A549 (cell line): ENCODE measurements at regions not wholly inside any gene's neighbourhood (a gene's known extent, or its start where the extent isn't known, plus 50 kb on each side); places are given as distances from the start of the nearest gene placed in this dataset.

Experiments
- CBX8 ChIP-seq: fragments of 200-600 bp; sonication (generic); IDR thresholded peaks from 2 replicates; pipeline ENCODE4 v1.6.1; 2016
- HDAC2 ChIP-seq: fragments of 200-600 bp; sonication (generic); IDR thresholded peaks from 2 replicates; pipeline ENCODE4 v1.6.1; 2016
- HOXB13 ChIP-seq: fragments of 250-450 bp; sonication (Bioruptor Pico); IDR thresholded peaks from 2 replicates; pipeline ENCODE4 v1.5.0; 2020; ENCODE audit warnings: low read depth, mild to moderate bottlenecking, moderate library complexity
- JUNB ChIP-seq: fragments of >200 bp; sonication (Bioruptor Twin); formaldehyde crosslinking; IDR thresholded peaks from 2 replicates; pipeline ENCODE4 v1.6.1; 2016
- MYC ChIP-seq: IDR thresholded peaks from 2 replicates; pipeline ENCODE4 v1.6.1; 2012; ENCODE audit warnings: mild to moderate bottlenecking, inconsistent platforms, low read length, improper control_type of control experiment, borderline replicate concordance
- NPAS2 ChIP-seq: fragments of 250-450 bp; sonication (Bioruptor Pico); IDR thresholded peaks from 2 replicates; pipeline ENCODE4 v1.8.0; 2022; ENCODE audit warnings: mild to moderate bottlenecking, moderate library complexity, borderline replicate concordance
- POLR2A ChIP-seq: IDR thresholded peaks from 2 replicates; pipeline ENCODE4 v1.6.1; 2012; ENCODE audit warnings: mild to moderate bottlenecking, low read length
- RARB ChIP-seq: fragments of 250-450 bp; sonication (Bioruptor Pico); IDR thresholded peaks from 2 replicates; pipeline ENCODE4 v1.8.0; 2021; ENCODE audit warnings: mild to moderate bottlenecking, moderate library complexity
- TF ChIP-seq, protein P1 (sequence below): fragments of >200 bp; sonication (Bioruptor Twin); formaldehyde crosslinking; IDR thresholded peaks from 3 replicates; pipeline ENCODE4 v1.5.1; 2016

DNA sequence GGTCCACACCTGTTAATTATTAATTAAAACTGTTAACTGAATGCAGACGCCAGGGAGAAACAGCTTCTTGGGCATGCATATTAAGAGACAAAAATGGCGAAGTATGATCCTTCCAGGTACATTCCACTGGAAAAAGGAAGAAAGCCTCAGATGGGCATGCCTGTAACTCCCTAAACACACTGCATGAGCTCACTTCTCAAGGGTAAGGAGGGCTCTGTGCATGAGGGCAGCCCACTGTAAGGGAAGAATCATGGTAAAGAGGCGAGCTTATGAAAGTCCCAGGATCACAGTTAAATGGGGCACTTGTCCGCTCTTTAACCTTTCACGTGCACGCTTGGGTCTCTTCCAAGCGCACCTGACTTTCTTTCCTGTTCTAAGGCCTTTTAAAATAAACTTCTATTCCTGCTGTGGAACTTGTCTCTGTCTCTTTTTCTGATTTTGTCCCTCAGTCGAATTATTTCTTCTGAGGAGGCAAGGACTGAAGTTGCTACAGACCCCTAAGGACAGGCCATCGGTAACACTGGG is 321.7 kb downstream of the PPP1R2C start:
- TF ChIP-seq CBX8: no peak
- no peak for TF ChIP-seq POLR2A
- no peak for TF ChIP-seq JUNB
- TF ChIP-seq MYC: no peak
- TF ChIP-seq, protein P1, sequence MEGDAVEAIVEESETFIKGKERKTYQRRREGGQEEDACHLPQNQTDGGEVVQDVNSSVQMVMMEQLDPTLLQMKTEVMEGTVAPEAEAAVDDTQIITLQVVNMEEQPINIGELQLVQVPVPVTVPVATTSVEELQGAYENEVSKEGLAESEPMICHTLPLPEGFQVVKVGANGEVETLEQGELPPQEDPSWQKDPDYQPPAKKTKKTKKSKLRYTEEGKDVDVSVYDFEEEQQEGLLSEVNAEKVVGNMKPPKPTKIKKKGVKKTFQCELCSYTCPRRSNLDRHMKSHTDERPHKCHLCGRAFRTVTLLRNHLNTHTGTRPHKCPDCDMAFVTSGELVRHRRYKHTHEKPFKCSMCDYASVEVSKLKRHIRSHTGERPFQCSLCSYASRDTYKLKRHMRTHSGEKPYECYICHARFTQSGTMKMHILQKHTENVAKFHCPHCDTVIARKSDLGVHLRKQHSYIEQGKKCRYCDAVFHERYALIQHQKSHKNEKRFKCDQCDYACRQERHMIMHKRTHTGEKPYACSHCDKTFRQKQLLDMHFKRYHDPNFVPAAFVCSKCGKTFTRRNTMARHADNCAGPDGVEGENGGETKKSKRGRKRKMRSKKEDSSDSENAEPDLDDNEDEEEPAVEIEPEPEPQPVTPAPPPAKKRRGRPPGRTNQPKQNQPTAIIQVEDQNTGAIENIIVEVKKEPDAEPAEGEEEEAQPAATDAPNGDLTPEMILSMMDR: no peak
- TF ChIP-seq HOXB13 (CRISPR knock-in tag): no peak
- no peak for TF ChIP-seq NPAS2 (CRISPR knock-in tag)
- TF ChIP-seq RARB (CRISPR knock-in tag): no peak
- no peak for TF ChIP-seq HDAC2
